AML-193 (cell line): ENCODE measurements at regions not wholly inside any gene's neighbourhood (a gene's known extent, or its start where the extent isn't known, plus 50 kb on each side); places are given as distances from the start of the nearest gene placed in this dataset.
A peak's percentile ranks its signal among the peaks of the same experiment; 100 is the strongest.
"Not testable (repeated sequence)": the region's sequence is repeated elsewhere in the genome, so short reads cannot be mapped to it uniquely, and the experiment has no call there.

ENCODE experiments used
- DNase-seq, 2 experiments: peaks; one replicate each; lab custom pipeline; 2025; lab: John Stamatoyannopoulos, UW

DNA sequence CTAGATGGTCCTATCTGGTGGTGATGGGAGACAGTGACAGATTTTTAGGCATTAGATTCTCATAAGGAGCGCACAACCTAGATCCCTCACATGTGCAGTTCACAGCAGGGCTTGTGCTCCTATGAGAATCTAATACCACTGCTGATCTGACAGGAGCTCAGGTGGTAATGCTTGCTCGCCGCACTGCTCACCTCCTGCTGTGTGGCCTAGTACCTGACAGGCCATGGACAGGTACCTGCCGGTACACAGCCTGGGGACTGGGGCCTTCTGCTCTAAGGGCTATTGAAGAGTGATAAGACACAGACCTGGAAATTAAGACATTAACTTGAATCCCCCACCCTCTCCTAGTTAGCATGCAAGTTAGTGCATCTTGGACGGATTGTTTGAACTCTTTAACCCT, 64.4 kb downstream of the KLRB1 start:
- DNase-seq: not testable (repeated sequence)

- not testable (repeated sequence) for DNase-seq
Observed at GRCh38 chr12:9542827-9543226, 64.9 kb downstream of the KLRB1 start.

DNA sequence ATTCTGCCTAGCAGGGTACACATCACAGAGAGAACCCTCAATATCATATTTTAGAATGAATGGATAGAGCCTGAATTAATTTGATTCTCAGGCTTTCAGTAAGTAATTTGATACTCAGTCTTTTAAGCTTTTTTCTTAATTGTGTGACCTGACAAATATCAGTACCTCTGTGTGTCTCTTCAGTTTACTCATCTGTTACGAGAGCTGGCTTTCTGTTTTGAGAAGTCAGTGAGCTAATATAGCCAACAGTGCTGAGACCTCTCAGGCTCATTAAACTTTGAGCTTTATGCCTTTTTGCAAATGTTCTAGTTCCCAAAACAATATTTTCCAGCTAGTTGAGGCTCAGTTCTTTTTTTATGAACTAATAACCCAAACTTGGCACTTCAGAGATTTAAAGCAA, 91.8 kb downstream of the KLRB1 start:
- not testable (repeated sequence) for DNase-seq

- not testable (repeated sequence) for DNase-seq
Observed at GRCh38 chr12:9512695-9513094, 95.0 kb downstream of the KLRB1 start.

- DNase-seq: not testable (repeated sequence)
Observed at GRCh38 chr12:9510392-9511011, 97.2 kb downstream of the KLRB1 start.

GRCh38 chr12:9509464-9510161, 98.1 kb downstream of the KLRB1 start:
- no peak for DNase-seq

GRCh38 chr12:9506746-9507145, 101.0 kb downstream of the KLRB1 start:
- DNase-seq: no peak

DNA sequence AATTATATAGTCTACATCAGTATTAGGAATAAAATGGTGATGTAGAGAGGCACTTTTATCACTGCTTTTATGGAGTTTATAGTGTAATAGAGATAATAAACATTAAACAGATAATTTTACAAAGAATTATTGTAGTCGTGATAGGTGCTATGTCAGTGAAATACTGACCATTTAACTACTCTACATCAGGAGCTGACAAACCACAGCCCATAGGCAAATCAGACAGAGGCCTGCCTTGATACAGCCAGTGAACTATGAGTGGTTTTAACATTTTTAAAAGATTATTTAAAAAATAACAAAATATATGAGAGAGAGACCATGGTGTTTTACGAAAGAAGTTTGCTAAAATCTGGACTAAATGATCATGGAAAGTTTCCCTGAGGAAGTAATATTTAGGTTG, 104.3 kb downstream of the KLRB1 start:
- DNase-seq: not testable (repeated sequence)

DNA sequence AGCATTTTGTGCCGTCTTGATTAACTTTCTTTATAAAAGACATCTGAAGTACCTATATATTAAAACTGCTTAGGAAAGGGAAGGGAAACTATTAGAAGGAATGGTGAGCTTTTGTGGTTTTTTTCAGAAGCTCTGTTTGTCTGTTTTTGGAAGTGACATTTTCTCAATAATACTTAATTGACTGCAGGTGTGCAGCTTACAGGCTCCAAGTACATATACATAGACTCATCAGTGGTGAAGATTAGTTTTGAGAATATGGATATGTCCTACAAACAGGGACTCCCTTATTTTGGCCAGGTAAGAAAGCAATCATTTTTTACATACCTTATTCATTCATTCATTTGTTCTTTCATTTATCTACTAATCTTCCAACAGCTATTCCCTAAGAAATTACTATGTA, 104.9 kb downstream of the KLRB1 start:
- DNase-seq: not testable (repeated sequence)

- DNase-seq: not testable (repeated sequence)
Observed at GRCh38 chr12:9493325-9493724, 114.4 kb downstream of the KLRB1 start.

DNA sequence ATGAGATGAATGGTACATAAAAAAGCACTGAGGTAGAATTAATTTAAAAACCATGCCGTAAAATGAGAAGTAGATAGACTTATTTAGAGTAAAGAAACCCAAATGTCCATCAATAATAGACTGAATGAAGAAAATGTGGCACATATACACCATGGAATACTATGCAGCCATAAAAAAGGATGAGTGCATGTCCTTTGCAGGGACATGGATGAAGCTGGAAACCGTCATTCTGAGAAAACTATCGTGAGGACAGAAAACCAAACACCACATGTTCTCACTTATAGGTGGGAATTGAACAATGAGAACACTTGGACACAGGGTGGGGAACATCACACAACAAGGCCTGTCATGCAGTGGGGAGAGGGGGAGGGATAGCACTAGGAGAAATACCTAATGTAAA, 126.4 kb downstream of the KLRB1 start:
- DNase-seq: not testable (repeated sequence)

GRCh38 chr12:9474197-9474596, 133.5 kb downstream of the KLRB1 start:
- DNase-seq: peak; percentile 13 to 23

- DNase-seq: not testable (repeated sequence)
Observed at GRCh38 chr12:9473638-9474037, 134.1 kb downstream of the KLRB1 start.

- not testable (repeated sequence) for DNase-seq
Observed at GRCh38 chr12:9471501-9471900, 136.2 kb downstream of the KLRB1 start.

- DNase-seq: not testable (repeated sequence)
Observed at GRCh38 chr12:9470367-9470766, 137.3 kb downstream of the KLRB1 start.

GRCh38 chr12:9469956-9470355, 137.8 kb downstream of the KLRB1 start:
- DNase-seq: not testable (repeated sequence)

GRCh38 chr12:9469463-9469862, 138.3 kb downstream of the KLRB1 start:
- DNase-seq: not testable (repeated sequence)

DNA sequence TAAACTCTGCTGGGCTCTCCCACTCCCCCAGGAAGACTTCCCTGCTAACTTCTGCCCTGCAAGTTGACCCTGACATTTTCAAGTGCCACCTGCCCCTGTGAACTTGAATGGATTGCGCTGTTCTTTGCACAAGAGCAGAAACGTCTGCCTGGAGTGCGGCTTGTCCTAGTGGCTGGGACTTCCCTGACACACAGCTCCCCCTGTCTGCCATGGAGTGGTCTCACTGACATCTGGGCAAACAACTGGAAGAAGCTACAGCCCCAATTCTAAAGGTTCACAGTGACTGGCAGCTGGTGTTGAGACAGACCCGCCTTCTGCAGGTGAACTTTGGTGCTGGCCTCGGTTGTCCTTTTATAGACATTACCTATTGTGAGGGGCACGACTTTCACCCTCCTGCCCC, 138.7 kb downstream of the KLRB1 start:
- DNase-seq: peak; percentile 17 to 57

DNA sequence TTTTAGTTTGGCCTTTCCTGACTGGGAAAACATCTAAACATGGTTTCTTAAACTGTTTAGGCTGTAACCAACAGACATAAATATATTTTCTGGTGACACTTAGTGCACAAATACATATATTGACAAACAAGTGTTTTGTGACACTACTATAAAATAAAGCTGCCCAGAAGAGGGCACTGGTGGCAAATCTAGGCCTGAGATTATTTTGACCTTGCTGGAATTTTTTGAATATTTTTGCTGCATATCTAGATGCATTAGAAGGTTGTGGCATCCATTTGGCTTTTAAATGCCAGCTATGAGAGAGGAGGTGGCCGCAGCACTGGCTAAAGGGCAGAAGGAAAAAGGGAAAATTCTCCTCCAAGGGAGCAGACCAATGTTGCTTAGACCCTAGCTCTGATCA, 139.6 kb downstream of the KLRB1 start:
- DNase-seq: not testable (repeated sequence)

DNA sequence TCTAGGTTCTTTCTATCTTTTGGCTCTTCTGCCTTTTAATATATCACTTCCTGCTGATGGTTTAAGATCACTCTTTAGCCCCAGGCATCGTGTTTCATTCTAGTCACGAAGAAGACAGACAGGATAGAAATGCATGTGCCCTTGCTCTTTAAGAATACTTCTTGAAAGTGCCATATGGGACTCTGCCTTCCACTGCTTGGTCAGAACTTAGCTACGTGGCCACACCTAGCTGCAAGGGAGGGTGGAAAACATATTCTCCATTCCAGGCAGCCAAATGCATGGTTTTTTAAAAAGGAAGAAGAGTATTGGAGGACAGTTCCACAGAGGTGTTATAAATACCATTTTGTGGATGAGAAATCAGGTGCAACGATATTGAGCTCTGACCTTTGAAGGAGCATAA, 143.3 kb downstream of the KLRB1 start:
- no peak for DNase-seq

DNA sequence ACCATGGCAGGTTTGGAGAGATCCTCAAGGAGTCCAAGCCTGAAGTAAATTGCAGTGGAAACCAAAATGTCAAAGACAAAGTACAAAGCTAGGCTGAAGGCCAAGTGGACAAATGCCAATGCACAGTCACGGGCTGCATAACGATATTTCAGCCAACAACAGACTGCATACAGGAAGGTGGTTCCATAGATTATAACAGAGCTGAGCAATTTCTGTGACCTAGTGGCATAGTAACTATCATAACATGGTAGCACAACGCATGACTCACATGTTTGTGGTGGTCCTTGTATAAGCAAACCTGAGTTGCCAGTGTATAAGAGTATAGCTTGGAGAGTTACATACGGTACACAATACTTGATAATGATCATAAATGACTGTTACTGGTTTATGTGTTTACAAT, 152.2 kb downstream of the KLRB1 start:
- not testable (repeated sequence) for DNase-seq

GRCh38 chr12:9454021-9454420, 153.7 kb downstream of the KLRB1 start:
- DNase-seq: not testable (repeated sequence)

DNA sequence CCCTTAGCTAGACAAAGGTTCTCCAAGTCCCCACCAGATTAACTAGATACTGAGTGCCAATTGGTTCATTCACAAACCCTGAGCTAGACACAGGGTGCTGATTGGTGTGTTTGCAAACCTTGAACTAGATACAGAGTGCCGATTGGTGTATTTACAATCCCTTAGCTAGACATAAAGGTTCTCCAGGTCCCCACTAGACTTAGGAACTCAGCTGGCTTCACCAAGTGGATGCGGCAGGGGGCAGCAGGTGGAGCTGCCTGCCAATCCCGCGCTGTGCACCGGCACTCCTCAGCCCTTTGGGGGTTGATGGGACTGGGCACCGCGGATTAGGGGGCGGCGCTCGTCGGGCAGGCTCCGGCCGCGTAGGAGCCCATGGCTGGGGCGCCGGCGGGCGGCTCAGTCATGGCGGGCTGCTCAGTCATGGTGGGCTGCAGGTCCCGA, 157.6 kb downstream of the KLRB1 start:
- peak; percentile 23 to 29 for DNase-seq
